Vagina (tissue), 2 donors: ENCODE measurements at regions not wholly inside any gene's neighbourhood (a gene's known extent, or its start where the extent isn't known, plus 50 kb on each side); places are given as distances from the start of the nearest gene placed in this dataset.

ENCODE experiments used
- DNase-seq, 2 donors: peaks; one replicate each; pipeline ENCODE4 v3.0.0-alpha.2; 2017; ENCODE audit errors: extremely low spot score in 2 of 2
- H3K27ac ChIP-seq: fragments of 200-600 bp; sonication (generic); one replicate; pipeline ENCODE4 v1.5.1; 2019
- H3K27me3 ChIP-seq: fragments of 200-600 bp; sonication (generic); one replicate; pipeline ENCODE4 v1.5.1; 2019
- H3K36me3 ChIP-seq, 2 donors: fragments of 200-600 bp; sonication (generic); one replicate each; pipeline ENCODE4 v1.5.1; 2017 to 2019
- H3K4me1 ChIP-seq: fragments of 200-600 bp; sonication (generic); one replicate; pipeline ENCODE4 v1.5.1; 2019
- H3K4me3 ChIP-seq, 2 donors: fragments of 200-600 bp; sonication (generic); 1 replicate in 1 of 2; 2 replicates in 1 of 2; pipeline ENCODE4 v1.5.1; 2016 to 2019
- H3K9me3 ChIP-seq: fragments of 200-600 bp; sonication (generic); one replicate; pipeline ENCODE4 v1.5.1; 2019
- POLR2A ChIP-seq, 2 donors: fragments of 450-650 bp; IDR thresholded peaks; one replicate each; pipeline ENCODE4 v1.6.1; 2017; ENCODE audit warnings: antibody characterized with exemption in 2 of 2, mild to moderate bottlenecking in 2 of 2, moderate library complexity in 2 of 2
- POLR2AphosphoS5 ChIP-seq, 2 donors: sonication (generic); formaldehyde crosslinking; IDR thresholded peaks; one replicate each; pipeline ENCODE4 v1.9.0; 2017; ENCODE audit warnings: antibody characterized with exemption in 2 of 2, mild to moderate bottlenecking in 2 of 2, low read depth in 1 of 2; ENCODE audit not compliant: insufficient read depth in 1 of 2
- intact Hi-C: fragments of 100-400 bp; cut with DNase I; formaldehyde crosslinking; loops from one replicate; pipeline ENCODE4 v1.15.1; 2023
- TF ChIP-seq, protein P1 (sequence below), 3 experiments: fragments of 450-650 bp in 2 of 3; fragments of 200-600 bp in 1 of 3; sonication (generic) in 1 of 3; IDR thresholded peaks; one replicate each; pipeline ENCODE4 v1.5.1; 2017 to 2019; ENCODE audit warnings: antibody characterized with exemption in 3 of 3, mild to moderate bottlenecking in 2 of 3, moderate library complexity in 2 of 3

DNA sequence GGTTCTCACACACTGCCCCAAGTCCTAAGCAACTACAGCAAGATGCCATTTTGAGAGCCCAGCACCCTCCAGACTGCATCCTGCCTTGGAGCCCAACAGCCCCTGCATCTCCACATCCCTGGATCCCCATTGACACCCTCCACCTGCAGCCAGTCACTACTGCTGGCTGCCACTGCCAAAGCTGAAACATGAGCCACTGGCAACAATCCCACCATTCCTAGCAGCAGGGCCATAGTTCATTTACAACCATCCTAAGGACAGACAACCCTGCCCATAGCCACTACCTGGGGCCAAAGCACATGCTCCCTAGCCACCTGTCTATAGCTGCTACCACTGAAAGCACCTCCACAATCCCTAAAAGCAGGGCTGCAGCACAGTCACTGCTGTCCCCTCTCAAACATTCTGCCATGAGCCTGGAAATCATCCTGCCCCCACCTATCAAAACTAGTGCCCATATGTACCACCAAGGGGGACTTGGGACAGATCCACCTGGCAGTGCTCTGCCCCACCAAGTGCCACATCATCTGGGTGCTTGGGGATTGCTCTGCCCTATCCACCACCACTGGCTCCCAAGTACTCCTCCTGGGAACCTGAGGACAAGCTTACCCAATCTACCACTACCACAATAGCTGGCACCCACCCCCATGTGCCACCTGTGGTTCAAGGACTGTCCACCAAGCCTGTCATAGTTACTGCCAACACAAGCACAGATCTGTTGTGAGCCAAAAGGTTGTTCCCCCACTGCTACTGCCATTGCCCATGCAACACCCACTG, 138.8 kb upstream of the SOX6 start:
- H3K27ac ChIP-seq: no peak overlapping the region
- no peak overlapping the region for H3K4me3 ChIP-seq
- H3K4me1 ChIP-seq: no peaks in the 10 kb centered on the region
- TF ChIP-seq POLR2AphosphoS5 (IDR thresholded peaks at IDR 0.05; ENCODE audit: insufficient read depth in 1 of 2, low read depth in 1 of 2) (no peak), POLR2A (IDR thresholded peaks at IDR 0.05) (no peak)
- TF ChIP-seq, protein P1, sequence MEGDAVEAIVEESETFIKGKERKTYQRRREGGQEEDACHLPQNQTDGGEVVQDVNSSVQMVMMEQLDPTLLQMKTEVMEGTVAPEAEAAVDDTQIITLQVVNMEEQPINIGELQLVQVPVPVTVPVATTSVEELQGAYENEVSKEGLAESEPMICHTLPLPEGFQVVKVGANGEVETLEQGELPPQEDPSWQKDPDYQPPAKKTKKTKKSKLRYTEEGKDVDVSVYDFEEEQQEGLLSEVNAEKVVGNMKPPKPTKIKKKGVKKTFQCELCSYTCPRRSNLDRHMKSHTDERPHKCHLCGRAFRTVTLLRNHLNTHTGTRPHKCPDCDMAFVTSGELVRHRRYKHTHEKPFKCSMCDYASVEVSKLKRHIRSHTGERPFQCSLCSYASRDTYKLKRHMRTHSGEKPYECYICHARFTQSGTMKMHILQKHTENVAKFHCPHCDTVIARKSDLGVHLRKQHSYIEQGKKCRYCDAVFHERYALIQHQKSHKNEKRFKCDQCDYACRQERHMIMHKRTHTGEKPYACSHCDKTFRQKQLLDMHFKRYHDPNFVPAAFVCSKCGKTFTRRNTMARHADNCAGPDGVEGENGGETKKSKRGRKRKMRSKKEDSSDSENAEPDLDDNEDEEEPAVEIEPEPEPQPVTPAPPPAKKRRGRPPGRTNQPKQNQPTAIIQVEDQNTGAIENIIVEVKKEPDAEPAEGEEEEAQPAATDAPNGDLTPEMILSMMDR (IDR thresholded peaks at IDR 0.05): no peak
- DNase-seq: no peak
- H3K27me3 ChIP-seq: no peaks in the 10 kb centered on the region
- no peaks in the 10 kb centered on the region for H3K36me3 ChIP-seq
- intact Hi-C loops: no loop called here
- H3K9me3 ChIP-seq: no peaks in the 10 kb centered on the region

DNA sequence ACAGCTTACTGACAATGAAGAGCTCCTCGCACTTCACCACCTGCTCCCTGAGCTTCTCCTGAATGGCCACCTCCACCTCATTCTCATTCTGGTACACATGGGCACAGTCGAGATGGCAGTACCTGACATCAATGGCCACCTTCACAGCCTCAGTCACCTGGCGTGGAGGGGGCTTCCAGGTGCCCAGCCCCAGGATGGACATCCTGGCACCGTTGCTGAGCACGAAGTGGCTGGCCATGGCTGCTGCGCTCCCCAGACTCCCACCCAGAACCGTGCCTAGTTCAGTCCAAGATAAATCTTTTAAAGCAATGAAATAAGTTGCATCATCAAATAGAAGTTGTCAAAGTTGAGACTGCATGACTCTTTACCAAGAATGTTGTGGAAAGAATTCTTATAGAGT, 128.1 kb upstream of the SOX6 start:
- intact Hi-C loops: no loop called here
- Histone ChIP-seq H3K27ac (no peak overlapping the region), H3K9me3 (no peaks in the 10 kb centered on the region), H3K4me3 (no peak overlapping the region), H3K4me1 (no peaks in the 10 kb centered on the region), H3K36me3 (no peaks in the 10 kb centered on the region), H3K27me3 (no peaks in the 10 kb centered on the region)
- no peak for DNase-seq
- TF ChIP-seq POLR2AphosphoS5 (IDR thresholded peaks at IDR 0.05; ENCODE audit: insufficient read depth in 1 of 2, low read depth in 1 of 2) (no peak), POLR2A (IDR thresholded peaks at IDR 0.05) (no peak)
- TF ChIP-seq, protein P1 (IDR thresholded peaks at IDR 0.05): no peak

DNA sequence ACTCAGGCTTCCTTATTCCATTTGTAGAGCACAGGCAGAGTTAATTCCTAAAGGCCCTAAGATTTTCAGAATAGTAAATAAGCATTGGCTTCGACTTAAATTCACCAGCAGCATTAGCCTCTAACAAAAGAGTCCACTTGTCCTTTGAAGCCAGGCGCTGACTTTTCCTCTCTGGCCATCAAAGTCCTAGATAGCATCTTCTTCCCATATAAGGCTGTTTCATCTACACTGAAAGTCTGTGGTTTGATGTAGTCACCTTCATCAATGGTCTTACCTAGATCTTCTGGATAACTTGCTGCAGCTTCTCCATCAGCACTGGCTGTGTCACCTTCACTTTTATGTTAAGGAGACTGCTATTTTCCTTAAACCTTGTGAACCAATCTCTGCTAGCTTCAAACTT, 118.3 kb upstream of the SOX6 start:
- Histone ChIP-seq H3K4me3 (no peak overlapping the region), H3K9me3 (no peaks in the 10 kb centered on the region), H3K27ac (no peak overlapping the region), H3K4me1 (peaks cover 2% of the 10 kb centered on the region), H3K36me3 (no peaks in the 10 kb centered on the region), H3K27me3 (no peaks in the 10 kb centered on the region)
- TF ChIP-seq POLR2A (IDR thresholded peaks at IDR 0.05) (no peak), POLR2AphosphoS5 (IDR thresholded peaks at IDR 0.05; ENCODE audit: insufficient read depth in 1 of 2, low read depth in 1 of 2) (no peak)
- TF ChIP-seq, protein P1 (IDR thresholded peaks at IDR 0.05): no peak
- intact Hi-C loops: no loop called here
- no peak for DNase-seq

DNA sequence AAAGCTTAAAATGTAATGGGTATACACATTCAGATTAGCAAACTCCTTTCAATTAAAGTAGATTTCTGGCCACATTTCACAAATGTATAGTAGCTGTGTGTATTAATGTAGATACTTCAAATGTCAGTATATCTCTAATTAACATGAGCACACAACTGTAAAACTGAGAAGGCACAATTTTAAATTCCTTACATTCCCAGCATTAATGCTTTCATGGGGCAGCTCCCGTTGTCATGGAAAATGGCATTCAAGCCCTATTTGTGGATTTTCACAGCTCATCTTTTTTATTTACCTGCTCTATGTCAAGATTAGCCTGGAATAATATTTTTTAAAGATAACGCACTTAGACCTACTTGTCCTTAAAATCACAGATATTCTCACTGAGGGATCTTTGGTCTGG, 113.6 kb upstream of the SOX6 start:
- Histone ChIP-seq H3K9me3 (no peaks in the 10 kb centered on the region), H3K36me3 (no peaks in the 10 kb centered on the region), H3K4me1 (peaks cover 9% of the 10 kb centered on the region), H3K27me3 (no peaks in the 10 kb centered on the region), H3K27ac (no peak overlapping the region), H3K4me3 (no peak overlapping the region)
- TF ChIP-seq POLR2AphosphoS5 (IDR thresholded peaks at IDR 0.05; ENCODE audit: insufficient read depth in 1 of 2, low read depth in 1 of 2): no peak
- no peak for TF ChIP-seq POLR2A (IDR thresholded peaks at IDR 0.05)
- TF ChIP-seq, protein P1 (IDR thresholded peaks at IDR 0.05): no peak
- intact Hi-C loops: no loop called here
- no peak for DNase-seq

DNA sequence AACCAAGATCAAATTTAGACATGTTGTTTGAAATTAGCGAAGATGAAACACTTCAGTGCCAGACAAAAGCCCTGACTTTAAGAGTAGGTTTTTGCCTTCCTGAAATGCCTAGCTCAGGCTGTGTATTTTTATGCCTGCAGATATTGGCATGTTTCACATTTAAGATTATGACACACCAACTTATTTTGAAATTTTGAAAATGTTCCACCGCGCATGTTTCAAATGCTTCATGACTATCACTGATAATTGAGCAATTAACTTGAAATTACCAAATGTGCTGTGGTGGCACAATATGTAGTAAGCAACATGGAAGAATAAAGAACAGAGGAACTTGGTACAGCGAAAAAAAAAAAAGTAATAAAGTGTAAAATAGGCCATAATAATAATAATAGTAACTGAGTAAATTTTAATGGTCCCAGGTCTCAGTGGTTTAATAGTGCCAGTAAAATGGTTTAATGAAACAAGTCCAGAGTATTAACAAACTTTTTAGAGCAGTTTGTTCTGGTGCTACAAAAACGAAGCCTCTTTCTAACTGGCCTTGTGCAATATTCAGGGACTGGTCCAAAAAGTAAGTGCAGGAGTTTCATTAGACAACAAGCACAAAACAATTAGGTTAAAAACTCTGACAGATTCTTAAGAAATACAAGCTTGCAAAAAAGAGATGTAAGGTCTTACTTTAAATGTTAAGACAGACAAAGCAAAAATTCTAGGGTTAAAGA, 112.5 kb upstream of the SOX6 start:
- Histone ChIP-seq H3K27ac (no peak overlapping the region), H3K9me3 (no peaks in the 10 kb centered on the region), H3K36me3 (no peaks in the 10 kb centered on the region), H3K4me3 (no peak overlapping the region), H3K4me1 (peaks cover 9% of the 10 kb centered on the region), H3K27me3 (no peaks in the 10 kb centered on the region)
- TF ChIP-seq POLR2A (IDR thresholded peaks at IDR 0.05): no peak
- intact Hi-C loops: no loop called here
- DNase-seq: no peak
